Erythroblast (primary cell): ENCODE measurements at regions not wholly inside any gene's neighbourhood (a gene's known extent, or its start where the extent isn't known, plus 50 kb on each side); places are given as distances from the start of the nearest gene placed in this dataset.

Experiments used
- GATA1 ChIP-seq: IDR thresholded peaks from 2 replicates; pipeline ENCODE4 v1.6.1; 2011; ENCODE audit warnings: low read depth, mild to moderate bottlenecking, control low read depth, low read length, moderate library complexity
- POLR2A ChIP-seq: IDR thresholded peaks from 2 replicates; pipeline ENCODE4 v1.6.1; 2011; ENCODE audit warnings: mild to moderate bottlenecking, low read length

DNA sequence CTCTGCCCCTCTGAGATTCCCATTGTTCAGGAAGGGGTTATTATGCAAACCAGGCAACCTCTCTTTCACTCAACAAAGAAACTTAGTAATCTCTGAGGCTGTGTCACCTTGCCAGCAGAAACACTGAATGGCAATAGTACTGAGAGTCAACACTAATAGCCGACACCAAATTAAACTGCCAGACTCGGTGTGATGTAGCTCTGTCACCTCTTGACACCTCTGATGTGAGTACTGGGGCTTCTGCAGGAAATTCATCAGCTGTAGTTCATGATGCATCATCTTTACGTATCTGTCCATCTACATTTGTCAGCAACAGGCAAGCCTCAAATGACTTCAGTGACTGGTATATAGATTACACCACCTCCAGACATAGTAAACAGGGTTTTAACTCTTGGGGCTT, 65.0 kb upstream of the ONECUT1 start:
- TF ChIP-seq GATA1 (no peak), POLR2A (no peak)
